Ectodermal cell (in vitro differentiated cells): ENCODE measurements at regions not wholly inside any gene's neighbourhood (a gene's known extent, or its start where the extent isn't known, plus 50 kb on each side); places are given as distances from the start of the nearest gene placed in this dataset.

Experiments used
- H3K27ac ChIP-seq: 2 replicates; pipeline ENCODE4 v1.7.0; 2013; ENCODE audit warnings: mild to moderate bottlenecking, low read depth, low read length; ENCODE audit not compliant: insufficient read depth, poor library complexity, severe bottlenecking
- H3K27me3 ChIP-seq: 2 replicates; pipeline ENCODE4 v1.7.0; 2013; ENCODE audit warnings: mild to moderate bottlenecking, low read length; ENCODE audit not compliant: insufficient read depth, control insufficient read depth, poor library complexity, severe bottlenecking
- H3K36me3 ChIP-seq: one replicate; pipeline ENCODE4 v1.7.0; 2013; ENCODE audit warnings: low read length; ENCODE audit not compliant: control insufficient read depth, insufficient read depth
- H3K4me1 ChIP-seq: one replicate; pipeline ENCODE4 v1.7.0; 2013; ENCODE audit warnings: low read length; ENCODE audit not compliant: control insufficient read depth, insufficient read depth
- H3K4me3 ChIP-seq: 2 replicates; pipeline ENCODE4 v1.7.0; 2013; ENCODE audit warnings: low read depth, low read length, control low read depth; ENCODE audit not compliant: insufficient read depth
- H3K9me3 ChIP-seq: 2 replicates; pipeline ENCODE4 v1.7.0; 2013; ENCODE audit warnings: mild to moderate bottlenecking, low read length, moderate library complexity; ENCODE audit not compliant: control insufficient read depth
- WGBS, 2 experiments: methylation state at CpG; one replicate each; pipeline ENCODE4 v1.1.7; 2013; ENCODE audit warnings: missing lambda C conversion rate in 2 of 2; 5-methylcytosine and 5-hydroxymethylcytosine counted together

DNA sequence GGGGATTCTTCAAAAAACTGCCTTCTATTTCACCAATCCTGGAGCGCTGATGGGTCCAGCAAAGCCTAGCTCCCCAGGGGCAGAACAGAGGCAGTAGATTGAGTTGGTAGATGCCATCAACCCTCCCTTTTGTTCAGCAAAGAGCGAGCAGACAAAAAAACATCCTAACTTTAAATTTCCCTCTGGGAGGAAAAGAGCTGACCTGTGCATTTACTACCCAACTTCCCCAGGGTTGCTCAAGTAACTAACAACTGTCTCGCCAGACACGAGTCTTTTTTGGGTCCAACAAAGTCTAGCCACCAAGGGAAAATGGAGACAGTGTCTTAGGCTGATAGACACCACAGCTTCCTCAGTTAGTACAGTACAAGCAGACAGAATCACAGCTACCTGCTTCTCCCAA is 476.3 kb upstream of the GRIA1 start:
- no peaks in the 10 kb centered on the region for H3K36me3 ChIP-seq
- H3K9me3 ChIP-seq, result no peaks in the 10 kb centered on the region
- no peak overlapping the region for H3K4me3 ChIP-seq
- no peaks in the 10 kb centered on the region for H3K4me1 ChIP-seq
- 92 to 93% methylated on average over 4 of the region's 4 CpGs for WGBS, 2 experiments
- no peaks in the 10 kb centered on the region for H3K27me3 ChIP-seq
- no peak overlapping the region for H3K27ac ChIP-seq

DNA sequence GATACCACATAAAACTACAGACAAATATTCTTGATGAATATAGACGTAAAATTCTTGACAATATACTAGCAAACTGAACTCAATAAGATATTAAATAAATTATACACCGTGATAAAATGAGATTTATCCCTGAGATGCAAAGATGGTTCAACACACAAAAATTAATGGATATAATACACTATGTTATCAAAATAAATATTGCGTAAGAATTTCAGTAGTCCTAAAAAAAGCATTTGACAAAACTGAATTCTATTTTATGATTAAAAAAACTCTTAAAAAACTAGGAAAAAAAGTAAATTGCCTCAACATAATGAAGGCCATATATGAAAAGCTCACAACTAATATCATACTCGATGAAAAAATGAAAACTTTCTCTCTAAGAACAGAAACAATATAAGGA is 472.3 kb upstream of the GRIA1 start:
- Histone ChIP-seq H3K36me3 (no peaks in the 10 kb centered on the region), H3K4me3 (no peak overlapping the region), H3K9me3 (no peaks in the 10 kb centered on the region)

DNA sequence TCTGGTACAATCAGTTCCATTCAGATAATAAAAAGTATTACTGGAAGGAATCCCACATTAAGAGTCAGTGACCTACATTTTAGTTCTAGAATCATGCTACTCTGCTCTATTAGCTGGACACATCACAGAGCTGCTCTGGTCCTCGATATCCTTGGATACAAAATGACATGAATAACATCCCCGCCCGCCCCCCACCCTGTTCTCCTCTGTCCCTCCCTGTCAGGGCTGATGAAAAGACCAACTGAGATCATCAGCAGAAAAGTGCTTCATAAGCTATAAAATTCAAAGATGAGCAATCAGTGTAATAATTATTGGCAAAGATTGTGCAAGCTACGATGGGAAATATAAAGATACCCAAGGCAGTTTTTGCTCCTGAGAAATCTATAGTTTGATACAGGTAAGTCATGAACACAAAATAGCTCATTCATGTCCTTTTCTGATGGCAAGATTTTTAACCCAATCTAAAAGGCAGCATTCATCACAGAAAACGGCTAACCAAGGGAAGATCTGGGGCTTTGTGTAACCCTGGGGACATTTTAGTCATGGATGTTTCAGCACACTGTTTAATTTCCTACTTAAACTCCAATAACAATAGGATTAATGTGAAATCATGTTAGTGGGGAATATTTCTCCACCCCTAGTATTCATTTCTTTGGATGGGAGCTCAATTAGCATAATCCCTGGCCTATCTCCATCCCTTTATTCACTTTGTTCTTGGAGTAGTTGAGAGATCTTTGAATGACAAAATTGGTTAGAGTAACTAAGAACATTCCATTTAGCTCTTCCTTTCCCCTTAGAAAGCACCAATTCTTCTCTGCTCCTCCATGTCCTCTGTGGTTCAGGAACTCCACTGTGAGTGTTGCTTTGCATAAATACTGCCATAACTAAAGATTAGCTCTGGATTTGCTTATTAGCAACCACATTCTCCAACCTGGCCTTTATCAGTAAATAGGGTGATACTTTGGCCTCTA is 459.4 kb upstream of the GRIA1 start:
- H3K27ac ChIP-seq, result no peak overlapping the region
- no peaks in the 10 kb centered on the region for H3K9me3 ChIP-seq
- no peaks in the 10 kb centered on the region for H3K27me3 ChIP-seq
- no peak overlapping the region for H3K4me3 ChIP-seq
- WGBS, 2 experiments, result 84 to 97% methylated on average over 4 to 5 of the region's 5 CpGs
- no peaks in the 10 kb centered on the region for H3K4me1 ChIP-seq
- no peaks in the 10 kb centered on the region for H3K36me3 ChIP-seq

More for the DNA sequence above, 472.3 kb upstream of the GRIA1 start:
- WGBS, 2 experiments, result 91 to 92% methylated on average over 1 to 2 of the region's 4 CpGs
- Histone ChIP-seq H3K27ac (no peak overlapping the region), H3K27me3 (no peaks in the 10 kb centered on the region), H3K4me1 (no peaks in the 10 kb centered on the region)

DNA sequence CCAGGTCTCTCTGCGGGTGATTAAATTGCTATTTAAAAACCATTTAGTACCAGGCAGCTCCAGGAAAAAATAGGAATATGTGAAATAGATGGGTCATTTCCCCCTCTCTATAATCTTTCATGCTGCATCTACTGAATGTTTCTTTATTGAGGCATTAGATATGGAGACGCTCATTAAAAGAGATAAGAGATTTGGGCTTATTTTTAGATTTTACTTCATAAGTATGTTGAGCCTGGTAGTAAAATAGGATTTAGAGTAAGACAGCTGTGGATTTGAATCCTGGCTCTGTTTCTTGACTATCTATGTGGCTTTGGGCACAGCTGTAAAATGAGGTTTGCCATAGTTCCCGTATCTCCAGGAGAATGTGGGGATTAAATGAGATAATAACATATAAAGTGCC is 451.0 kb upstream of the GRIA1 start:
- H3K27me3 ChIP-seq, result no peaks in the 10 kb centered on the region
- WGBS, 2 experiments, result 93 to 96% methylated on average over 3 of the region's 3 CpGs
- no peak overlapping the region for H3K4me3 ChIP-seq
- H3K9me3 ChIP-seq, result no peaks in the 10 kb centered on the region
- H3K4me1 ChIP-seq, result no peaks in the 10 kb centered on the region
- no peak overlapping the region for H3K27ac ChIP-seq
- no peaks in the 10 kb centered on the region for H3K36me3 ChIP-seq

DNA sequence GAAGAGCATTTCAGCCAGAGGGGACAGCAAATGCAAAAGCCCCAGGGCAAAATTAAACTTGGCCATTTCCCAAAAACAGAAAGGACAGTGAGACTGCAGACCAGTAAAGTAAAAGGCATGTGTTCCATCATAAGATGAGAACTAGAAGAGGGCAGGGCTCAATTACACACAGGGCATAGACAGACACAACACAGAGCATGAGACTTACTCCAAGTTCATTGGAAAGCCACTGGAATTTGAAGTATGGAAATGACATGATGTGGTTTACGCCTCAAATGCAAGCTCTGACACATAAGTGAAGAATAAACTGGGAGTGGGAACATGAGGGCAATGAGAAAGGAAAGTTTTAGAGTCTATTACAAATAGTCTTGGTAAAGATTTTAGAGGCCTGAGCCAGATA is 446.6 kb upstream of the GRIA1 start:
- Histone ChIP-seq H3K9me3 (no peaks in the 10 kb centered on the region), H3K27me3 (no peaks in the 10 kb centered on the region), H3K4me1 (no peaks in the 10 kb centered on the region), H3K36me3 (no peaks in the 10 kb centered on the region), H3K27ac (no peak overlapping the region), H3K4me3 (no peak overlapping the region)
- 98 to 100% methylated on average over 1 of the region's 1 CpG for WGBS, 2 experiments

DNA sequence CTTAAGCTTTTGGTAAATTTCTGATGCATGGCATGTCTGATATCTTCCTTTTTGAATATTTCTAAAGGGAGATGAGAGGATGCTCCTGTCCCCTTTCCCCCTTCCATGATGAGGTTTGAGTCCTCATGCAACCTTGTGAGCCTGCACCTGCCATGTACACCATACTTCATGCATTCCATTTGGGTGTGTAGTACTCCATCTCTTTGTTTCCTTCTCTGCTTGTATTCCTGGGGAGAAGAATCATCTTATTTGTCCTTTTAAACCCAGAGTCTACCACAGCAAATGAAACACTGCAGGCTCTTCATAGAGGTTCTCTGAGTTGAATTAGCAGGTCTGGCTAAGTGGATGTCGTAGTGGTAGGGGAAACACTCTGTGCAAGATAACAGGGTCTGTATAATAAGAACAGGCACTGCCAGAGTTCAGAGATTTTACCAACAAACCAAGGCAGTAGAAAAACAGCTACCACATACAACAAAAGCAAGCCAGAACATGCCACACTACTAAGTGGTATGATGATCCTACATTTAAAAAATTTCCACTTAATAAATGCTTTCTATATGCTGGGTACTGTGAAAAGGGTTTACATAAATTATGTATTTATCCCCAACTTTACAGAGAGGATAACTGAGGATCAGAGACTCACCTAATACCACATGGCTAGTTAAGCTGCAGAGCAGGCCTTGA is 439.8 kb upstream of the GRIA1 start:
- no peak overlapping the region for H3K27ac ChIP-seq
- no peak overlapping the region for H3K4me3 ChIP-seq
- no peaks in the 10 kb centered on the region for H3K27me3 ChIP-seq
- no peaks in the 10 kb centered on the region for H3K36me3 ChIP-seq
- H3K4me1 ChIP-seq, result no peaks in the 10 kb centered on the region
- H3K9me3 ChIP-seq, result no peaks in the 10 kb centered on the region
- WGBS, 2 experiments, result 100% methylated on average over 1 of the region's 1 CpG; no CpG with 5 or more reads in 1 of the 2 experiments

DNA sequence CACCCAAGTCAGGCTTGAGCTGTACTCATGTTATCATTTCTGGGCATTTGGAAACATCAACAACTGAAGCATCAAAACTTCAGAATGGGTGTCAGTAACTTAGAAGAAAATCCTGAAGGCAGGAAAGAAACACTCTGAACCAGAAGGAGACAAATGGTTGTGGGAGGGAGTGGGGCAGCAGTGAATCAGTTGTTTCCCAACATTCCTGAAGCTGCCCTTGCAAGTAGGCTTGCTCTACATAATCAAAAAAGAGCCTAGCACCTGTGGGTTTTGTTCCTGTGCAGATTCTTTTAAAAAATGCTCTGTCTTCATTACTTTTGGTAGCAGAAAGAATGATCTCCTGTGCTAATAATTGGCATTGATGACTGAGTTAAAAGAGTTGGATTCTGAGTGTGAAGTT is 424.2 kb upstream of the GRIA1 start:
- Histone ChIP-seq H3K36me3 (no peaks in the 10 kb centered on the region), H3K27me3 (no peaks in the 10 kb centered on the region), H3K4me3 (no peak overlapping the region), H3K27ac (no peak overlapping the region), H3K4me1 (no peaks in the 10 kb centered on the region), H3K9me3 (no peaks in the 10 kb centered on the region)

DNA sequence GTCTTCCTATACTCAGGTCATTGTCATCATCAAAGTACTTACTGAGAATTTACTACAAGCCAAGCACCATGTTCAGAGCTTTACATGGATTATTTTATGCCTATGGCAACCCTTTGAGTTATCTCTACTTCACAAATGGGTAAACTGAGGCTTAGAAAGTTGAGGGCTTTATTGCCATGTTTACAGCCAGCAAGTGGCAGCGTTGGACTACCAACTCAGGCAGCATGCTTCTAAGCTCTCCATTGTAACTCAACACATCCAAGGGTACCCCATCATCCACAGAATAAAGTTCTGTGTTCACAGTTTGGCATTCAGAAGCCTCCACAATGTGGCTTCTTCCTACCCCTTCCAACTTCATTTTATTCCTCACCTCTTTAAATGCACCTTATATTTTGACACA is 422.6 kb upstream of the GRIA1 start:
- Histone ChIP-seq H3K27ac (no peak overlapping the region), H3K27me3 (no peaks in the 10 kb centered on the region), H3K36me3 (no peaks in the 10 kb centered on the region), H3K4me1 (no peaks in the 10 kb centered on the region), H3K4me3 (no peak overlapping the region), H3K9me3 (no peaks in the 10 kb centered on the region)
- 84 to 89% methylated on average over 1 of the region's 1 CpG for WGBS, 2 experiments

DNA sequence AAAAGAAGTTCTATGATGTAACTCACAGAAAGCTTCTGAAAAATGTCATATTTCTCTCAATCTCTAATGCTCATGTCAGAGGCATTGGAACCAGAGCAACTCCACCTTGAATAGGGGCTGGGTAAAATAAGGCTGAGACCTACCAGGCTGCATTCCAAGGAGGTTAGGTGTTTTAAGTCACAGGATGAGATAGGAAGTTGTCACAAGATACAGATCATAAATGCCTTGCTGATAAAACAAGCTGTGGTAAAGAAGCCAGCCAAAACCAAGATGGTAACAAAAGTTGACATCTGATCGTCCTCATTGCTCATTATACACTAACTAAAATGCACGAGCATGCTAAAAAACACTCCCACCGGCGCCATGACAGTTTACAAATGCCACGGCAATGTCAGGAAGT is 411.1 kb upstream of the GRIA1 start:
- H3K4me1 ChIP-seq, result no peaks in the 10 kb centered on the region
- no peaks in the 10 kb centered on the region for H3K9me3 ChIP-seq
- H3K36me3 ChIP-seq, result no peaks in the 10 kb centered on the region
- no peak overlapping the region for H3K4me3 ChIP-seq
- no peaks in the 10 kb centered on the region for H3K27me3 ChIP-seq
- H3K27ac ChIP-seq, result no peak overlapping the region
- 93 to 95% methylated on average over 5 of the region's 5 CpGs for WGBS, 2 experiments

DNA sequence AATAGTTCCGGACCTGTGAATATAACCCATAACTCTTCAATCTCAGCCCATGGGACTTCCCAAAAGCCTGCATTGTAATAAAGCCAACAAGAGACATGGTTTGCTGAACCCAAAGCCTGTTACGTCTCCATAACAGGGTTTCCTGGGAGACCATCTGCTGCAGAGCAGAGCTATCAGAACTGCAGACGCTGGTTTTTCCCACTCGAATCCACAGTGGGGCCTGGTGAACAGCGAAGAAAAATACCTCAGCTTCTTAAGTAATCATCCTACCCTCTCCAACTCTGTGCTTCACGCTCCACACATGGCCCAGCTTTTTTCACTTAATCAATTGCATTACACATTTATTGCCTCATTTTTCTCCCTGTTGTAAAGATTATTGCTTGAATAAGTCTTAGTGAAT is 409.5 kb upstream of the GRIA1 start:
- WGBS, 2 experiments, result 94 to 96% methylated on average over 6 of the region's 6 CpGs
- Histone ChIP-seq H3K4me3 (no peak overlapping the region), H3K27ac (no peak overlapping the region), H3K4me1 (no peaks in the 10 kb centered on the region), H3K9me3 (no peaks in the 10 kb centered on the region), H3K36me3 (no peaks in the 10 kb centered on the region), H3K27me3 (no peaks in the 10 kb centered on the region)
